CD4-positive, alpha-beta T cell treated with Interleukin-10 for 1 hour (primary cell): ENCODE measurements at regions not wholly inside any gene's neighbourhood (a gene's known extent, or its start where the extent isn't known, plus 50 kb on each side); places are given as distances from the start of the nearest gene placed in this dataset.

Experiments
- DNase-seq: peaks from one replicate; pipeline ENCODE4 v3.0.0-alpha.2; 2020

DNA sequence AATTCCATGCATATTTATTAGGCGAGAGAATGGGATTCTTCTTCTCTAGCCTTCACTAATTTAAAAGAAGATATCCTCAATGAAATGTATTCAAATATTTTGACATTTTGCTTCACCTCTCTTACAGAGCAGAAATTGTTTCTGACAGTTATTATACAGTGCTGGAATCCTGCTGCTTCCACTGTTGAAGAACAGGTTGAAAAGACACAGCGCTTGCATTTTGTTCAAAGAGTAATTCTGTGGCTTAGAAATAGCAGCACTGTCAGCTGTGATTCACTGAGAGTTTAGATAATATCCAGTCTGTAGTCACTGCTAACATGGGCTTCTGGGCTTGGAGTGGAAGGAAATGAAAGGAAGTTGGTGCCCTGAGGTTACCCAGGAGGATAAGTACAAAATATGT is 117.1 kb upstream of the FBXL4 start:
- no peak for DNase-seq

- no peak for DNase-seq
These were observed 88.9 kb upstream of the FBXL4 start for GRCh38 chr6:99036672-99037071.

- DNase-seq = no peak
These were observed 84.7 kb upstream of the FBXL4 start for GRCh38 chr6:99032396-99032795.

GRCh38 chr6:99031957-99032356 is 84.2 kb upstream of the FBXL4 start:
- no peak for DNase-seq

GRCh38 chr6:99030915-99031314 is 83.2 kb upstream of the FBXL4 start:
- no peak for DNase-seq

- DNase-seq = no peak
These were observed 78.4 kb upstream of the FBXL4 start for GRCh38 chr6:99026135-99026534.

- no peak for DNase-seq
These were observed 76.3 kb upstream of the FBXL4 start for GRCh38 chr6:99024089-99024488.

GRCh38 chr6:99022039-99022609 is 74.4 kb upstream of the FBXL4 start:
- no peak for DNase-seq

- no peak for DNase-seq
These were observed 71.6 kb upstream of the FBXL4 start for GRCh38 chr6:99019381-99019780.

DNA sequence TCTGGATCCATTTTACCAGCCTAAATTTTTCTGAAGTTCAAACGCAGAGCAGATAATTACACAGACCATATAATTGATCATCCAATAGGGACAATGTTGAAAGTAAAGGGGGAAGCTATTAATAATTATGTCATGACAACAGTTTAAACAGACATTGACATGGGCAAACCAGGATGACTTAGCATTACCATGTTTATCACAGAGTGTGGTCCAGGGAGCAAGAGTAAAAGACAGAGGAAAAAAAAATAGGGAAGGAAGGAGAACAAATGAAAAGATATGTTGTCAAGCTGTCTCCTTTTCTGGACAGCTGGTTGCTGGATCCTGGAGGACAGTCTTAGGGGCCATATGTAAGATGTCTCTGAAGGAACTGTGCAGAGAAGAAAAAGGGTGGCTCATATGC is 69.4 kb upstream of the FBXL4 start:
- DNase-seq = no peak

DNA sequence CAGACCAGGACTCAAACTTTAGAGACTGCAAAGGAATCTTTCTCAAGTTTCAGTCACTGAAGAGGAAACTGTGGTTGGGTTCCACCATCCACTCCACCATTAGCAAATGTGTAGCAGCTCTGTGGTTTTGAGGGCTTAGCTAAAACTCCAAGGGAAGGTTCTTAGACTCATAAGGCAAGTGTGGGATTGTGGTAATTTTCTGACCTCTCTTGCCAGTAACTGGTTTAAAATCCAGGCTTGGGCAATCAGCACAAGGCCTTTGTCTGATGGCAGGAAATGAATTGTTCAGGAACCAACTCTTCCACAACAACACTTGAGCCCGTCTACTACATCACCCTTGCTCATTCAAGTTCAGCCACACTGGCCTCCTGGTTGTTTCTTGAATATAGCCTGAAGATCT is 68.6 kb upstream of the FBXL4 start:
- DNase-seq = no peak

- DNase-seq = no peak
These were observed 66.3 kb upstream of the FBXL4 start for GRCh38 chr6:99014061-99014460.

DNA sequence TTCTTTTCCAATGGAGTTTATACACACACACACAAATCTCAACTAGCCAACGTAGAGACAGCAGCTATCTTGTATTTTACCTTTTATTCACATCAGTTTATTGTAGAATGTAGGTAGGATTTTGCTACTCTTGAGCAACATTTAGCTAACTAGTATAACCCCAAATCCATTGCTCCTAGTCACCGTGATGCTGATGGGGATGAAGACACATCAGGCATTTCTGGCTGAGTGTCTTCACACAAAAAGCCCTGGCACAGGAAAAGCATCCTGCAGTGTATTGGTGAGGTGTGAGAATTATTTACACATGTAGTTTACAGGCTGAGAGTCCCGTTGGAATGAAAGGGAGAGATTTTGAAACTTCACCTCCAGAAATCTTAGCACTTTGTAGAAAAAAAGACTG is 65.9 kb upstream of the FBXL4 start:
- DNase-seq = no peak

GRCh38 chr6:99013145-99013544 is 65.4 kb upstream of the FBXL4 start:
- no peak for DNase-seq

- DNase-seq = no peak
These were observed 63.4 kb upstream of the FBXL4 start for GRCh38 chr6:99011151-99011550.

GRCh38 chr6:99002831-99003230 is 55.1 kb upstream of the FBXL4 start:
- no peak for DNase-seq

- DNase-seq = no peak
These were observed 50.4 kb upstream of the FBXL4 start for GRCh38 chr6:98998103-98998502.
